K562 (cell line): ENCODE measurements at regions not wholly inside any gene's neighbourhood (a gene's known extent, or its start where the extent isn't known, plus 50 kb on each side); places are given as distances from the start of the nearest gene placed in this dataset.

ENCODE experiments used
- ATAC-seq: fragments of 200-7000 bp; cut with Tn5 transposase; 3 replicates; pipeline ENCODE4 v1.9.1; 2020; ENCODE audit warnings: moderate library complexity
- BruUV-seq: library from RNA; stranded (reverse); fragments of 400-500 nt; replicated peaks from 2 replicates; lab custom pipeline; 2021; lab: Mats Ljungman, UMichigan
- CTCF ChIA-PET: fragments of 300-600 bp; formaldehyde crosslinking; extraction: SDS; loops from one replicate; lab custom pipeline; 2021; ENCODE audit warnings: low intra/inter-chr PET ratio; lab: Yijun Ruan, JAX
- POLR2A ChIA-PET: fragments of 300-600, 350-650 bp; sonication (Branson Sonifier 250); formaldehyde crosslinking; extraction: SDS; loops from one replicate; lab custom pipeline; 2021; ENCODE audit warnings: antibody characterized with exemption, inconsistent platforms; lab: Yijun Ruan, JAX
- DNase-seq, 4 experiments: peaks; one replicate each; pipeline versions ENCODE4 v3.0.0 to v3.0.0-alpha.2; 2011 to 2018; ENCODE audit warnings: low spot score in 3 of 4, mixed read lengths in 3 of 4; ENCODE audit errors: extremely low read depth in 1 of 4
- FAIRE-seq: peaks from 2 replicates; lab custom pipeline; 2011; peaks lifted over from hg19 to GRCh38; lab: Jason Lieb, UNC
- H2AFZ ChIP-seq: 2 replicates; pipeline ENCODE4 v1.6.0; 2011; ENCODE audit warnings: low read depth, low read length, control low read depth, inconsistent platforms
- H3K27ac ChIP-seq: fragments of 200-600 bp; 3 replicates; pipeline ENCODE4 v1.8.0; 2011; ENCODE audit warnings: low read depth, mild to moderate bottlenecking, control low read depth, inconsistent platforms, low read length, moderate library complexity, mixed read lengths; ENCODE audit errors: extremely low read depth
- H3K27me3 ChIP-seq, 2 experiments: fragments of 300-600 bp in 1 of 2; 2 replicates in 1 of 2; 3 replicates in 1 of 2; pipeline versions ENCODE4 v1.6.0 to v1.8.0; 2011; ENCODE audit warnings: inconsistent platforms in 2 of 2, low read length in 2 of 2, mild to moderate bottlenecking in 1 of 2, mixed read lengths in 1 of 2, moderate library complexity in 1 of 2; ENCODE audit not compliant: control insufficient read depth in 2 of 2, insufficient read depth in 2 of 2
- H3K36me3 ChIP-seq: fragments of 300-600 bp; 3 replicates; pipeline ENCODE4 v1.8.0; 2011; ENCODE audit warnings: mild to moderate bottlenecking, low read length, inconsistent platforms; ENCODE audit not compliant: control insufficient read depth, insufficient read depth
- H3K4me1 ChIP-seq, 2 experiments: fragments of 200-600 bp in 1 of 2; replicated peaks in 1 of 2; 2 replicates in 1 of 2; 3 replicates in 1 of 2; pipeline versions ENCODE4 v1.5.1 to v1.8.0; 2011; ENCODE audit warnings: inconsistent platforms in 2 of 2, low read length in 2 of 2, mild to moderate bottlenecking in 1 of 2, mixed read lengths in 1 of 2, moderate library complexity in 1 of 2; ENCODE audit not compliant: control insufficient read depth in 2 of 2, insufficient read depth in 2 of 2
- H3K4me2 ChIP-seq: 2 replicates; pipeline ENCODE4 v1.6.1; 2011; ENCODE audit warnings: low read length, control low read depth, inconsistent platforms, mixed read lengths; ENCODE audit not compliant: insufficient read depth
- H3K4me3 ChIP-seq: fragments of 200-600 bp; sonication (generic), shearing (Covaris generic); 2 replicates; pipeline ENCODE4 v1.5.1; 2016; ENCODE audit warnings: control low read depth, inconsistent platforms
- H3K79me2 ChIP-seq: fragments of 200-600 bp; 3 replicates; pipeline ENCODE4 v1.8.0; 2011; ENCODE audit warnings: low read length, inconsistent platforms; ENCODE audit not compliant: control insufficient read depth, insufficient read depth
- H3K9ac ChIP-seq, 2 experiments: 2 replicates each; pipeline versions ENCODE4 v1.6.0 to v1.6.1; 2011; ENCODE audit warnings: low read depth in 2 of 2, low read length in 2 of 2, control low read depth in 1 of 2, inconsistent platforms in 1 of 2, mild to moderate bottlenecking in 1 of 2, mixed read lengths in 1 of 2; ENCODE audit not compliant: insufficient read depth in 1 of 2
- H3K9me1 ChIP-seq: one replicate; pipeline ENCODE4 v1.6.0; 2011; ENCODE audit warnings: inconsistent platforms, mild to moderate bottlenecking, low read length, moderate library complexity; ENCODE audit not compliant: control insufficient read depth, insufficient read depth
- H3K9me3 ChIP-seq: replicated peaks from 2 replicates; pipeline ENCODE4 v1.5.1; 2011; ENCODE audit warnings: low read depth, low read length, inconsistent platforms; ENCODE audit not compliant: control insufficient read depth, insufficient read depth
- H4K20me1 ChIP-seq: replicated peaks from 2 replicates; pipeline ENCODE4 v1.6.1; 2011; ENCODE audit warnings: low read length, inconsistent platforms, mixed read lengths; ENCODE audit not compliant: control insufficient read depth, insufficient read depth
- ARHGAP35 ChIP-seq: fragments of 450-650 bp; IDR thresholded peaks from 2 replicates; pipeline ENCODE4 v1.6.1; 2018; ENCODE audit not compliant: partially characterized antibody
- BRD4 ChIP-seq: fragments of 200-600 bp; sonication (generic); IDR thresholded peaks from 2 replicates; pipeline ENCODE4 v1.6.1; 2017; ENCODE audit warnings: inconsistent platforms
- CBX1 ChIP-seq: sonication (generic); IDR thresholded peaks from 2 replicates; pipeline ENCODE4 v1.6.1; 2016; ENCODE audit warnings: antibody characterized with exemption, low read depth, mild to moderate bottlenecking
- CC2D1A ChIP-seq: fragments of 450-650 bp; IDR thresholded peaks from 2 replicates; pipeline ENCODE4 v1.6.1; 2017; ENCODE audit warnings: mild to moderate bottlenecking
- EZH2 ChIP-seq: IDR thresholded peaks from 2 replicates; pipeline ENCODE4 v1.6.1; 2012; ENCODE audit warnings: low read depth, mild to moderate bottlenecking, inconsistent platforms, low read length, borderline replicate concordance
- GABPB1 ChIP-seq: sonication (generic); formaldehyde crosslinking; IDR thresholded peaks from 2 replicates; pipeline ENCODE4 v1.8.0; 2022; ENCODE audit warnings: mild to moderate bottlenecking, missing genetic modification reagents
- KLF10 ChIP-seq: fragments of 250-450 bp; sonication (Bioruptor Pico); IDR thresholded peaks from 2 replicates; pipeline ENCODE4 v1.6.1; 2021; ENCODE audit warnings: matching md5 sums
- NFRKB ChIP-seq: fragments of 450-650 bp; IDR thresholded peaks from 2 replicates; pipeline ENCODE4 v1.6.1; 2016; ENCODE audit warnings: low read depth
- NUFIP1 ChIP-seq: fragments of 450-650 bp; IDR thresholded peaks from 2 replicates; pipeline ENCODE4 v1.6.1; 2018; ENCODE audit not compliant: partially characterized antibody
- PHF21A ChIP-seq: fragments of 450-650 bp; IDR thresholded peaks from 2 replicates; pipeline ENCODE4 v1.6.1; 2017; ENCODE audit warnings: low read depth, borderline replicate concordance
- POLR3G ChIP-seq: IDR thresholded peaks from 2 replicates; pipeline ENCODE4 v1.6.1; 2011; ENCODE audit not compliant: insufficient read length, insufficient replicate concordance; ENCODE audit errors: extremely low read depth
- SAFB2 ChIP-seq: fragments of 200-400 bp; formaldehyde crosslinking; IDR thresholded peaks from 2 replicates; pipeline ENCODE4 v1.6.1; 2018; ENCODE audit warnings: borderline replicate concordance, low read length, low read depth, moderate library complexity; ENCODE audit not compliant: severe bottlenecking
- SIN3B ChIP-seq: fragments of 450-650 bp; IDR thresholded peaks from 2 replicates; pipeline ENCODE4 v1.6.1; 2017; ENCODE audit warnings: low read depth, mild to moderate bottlenecking, moderate library complexity
- TCF3 ChIP-seq: sonication (generic); formaldehyde crosslinking; IDR thresholded peaks from 2 replicates; pipeline ENCODE4 v1.4.0; 2020; ENCODE audit warnings: mild to moderate bottlenecking, missing genetic modification reagents
- ZNF589 ChIP-seq: fragments of 200-800 bp; sonication (Bioruptor generic); IDR thresholded peaks from 2 replicates; pipeline ENCODE4 v1.6.1; 2016; ENCODE audit warnings: low read depth, missing genetic modification characterization, missing compliant biosample characterization
- ZZZ3 ChIP-seq: fragments of 450-650 bp; IDR thresholded peaks from 2 replicates; pipeline ENCODE4 v1.6.1; 2016; ENCODE audit warnings: antibody characterized with exemption, mild to moderate bottlenecking, moderate library complexity
- WGBS: fragments of 100-300 bp; shearing (Covaris generic); methylation state at CpG from one replicate; pipeline ENCODE4 v1.1.6; 2016; ENCODE audit warnings: low coverage, mixed read lengths; ENCODE audit not compliant: insufficient coverage; ENCODE audit errors: missing lambda C conversion rate; 5-methylcytosine and 5-hydroxymethylcytosine counted together
- in situ Hi-C: fragments of 300-500 bp; cut with MboI; formaldehyde crosslinking; loops from 4 replicates; pipeline ENCODE4 v1.15.0; 2018; ENCODE audit warnings: inconsistent platforms, mixed read lengths
- intact Hi-C: fragments of 100-400 bp; cut with micrococcal nuclease; formaldehyde crosslinking; loops from 2 replicates; pipeline ENCODE4 v1.14.2; 2022
- TF ChIP-seq, protein P1 (sequence below): sonication (generic); formaldehyde crosslinking; IDR thresholded peaks from 2 replicates; pipeline ENCODE4 v1.8.0; 2022; ENCODE audit warnings: mild to moderate bottlenecking, missing genetic modification reagents
- TF ChIP-seq, protein P2 (sequence below): fragments of 250-450 bp; sonication (Bioruptor Pico); IDR thresholded peaks from 2 replicates; pipeline ENCODE4 v1.5.0; 2020; ENCODE audit warnings: mild to moderate bottlenecking, borderline replicate concordance

DNA sequence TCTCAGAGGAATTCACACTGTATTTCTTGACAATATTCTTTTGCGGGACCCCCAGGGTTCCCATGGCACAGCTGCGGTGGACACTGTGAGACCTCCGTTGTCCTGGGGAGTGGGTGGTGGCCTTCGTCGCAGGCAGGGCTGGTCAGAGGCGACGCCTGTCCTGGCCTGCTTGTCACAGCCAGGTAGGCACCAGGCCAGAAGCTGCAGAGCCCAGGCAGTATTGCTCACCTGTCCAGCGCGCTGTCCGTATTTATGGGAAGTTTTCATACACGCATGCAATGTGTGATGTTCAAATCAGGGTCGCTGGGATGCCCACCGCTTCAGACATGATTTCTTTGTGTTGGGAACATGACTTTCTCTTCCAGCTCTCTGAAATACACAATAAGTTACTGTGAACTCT lies 126.6 kb downstream of the RTP5 start (continued):
- no peak for TF ChIP-seq SIN3B

DNA sequence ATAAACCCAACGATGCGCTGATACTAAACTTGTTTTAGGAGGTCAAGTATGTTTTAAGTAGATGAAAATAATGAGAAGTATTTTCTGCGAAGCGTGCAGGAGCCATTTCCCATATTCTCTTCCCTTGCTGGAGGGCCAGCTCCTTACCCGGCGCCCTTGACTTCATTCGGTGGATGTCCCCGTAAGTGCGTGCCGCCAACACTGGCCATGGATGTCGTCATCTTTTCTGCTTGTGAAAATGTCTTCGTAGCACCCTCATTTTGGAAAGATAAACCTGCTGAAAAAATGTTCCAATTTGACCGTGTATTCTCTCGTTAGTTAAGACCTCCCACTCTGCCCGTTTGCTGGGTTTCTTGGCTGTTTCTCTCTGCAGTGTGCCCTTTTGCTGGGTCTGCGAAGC lies 127.5 kb downstream of the RTP5 start:
- Histone ChIP-seq H3K9me1 (no peaks in the 10 kb centered on the region), H3K36me3 (no peaks in the 10 kb centered on the region), H4K20me1 (no peaks in the 10 kb centered on the region), H3K27ac (no peak overlapping the region), H3K4me3 (no peak overlapping the region), H3K9me3 (no peaks in the 10 kb centered on the region), H3K27me3 (peaks cover 19 to 68% of the 10 kb centered on the region in 2 experiments), H2AFZ (no peak overlapping the region), H3K4me2 (no peak overlapping the region), H3K9ac (no peak overlapping the region), H3K79me2 (no peaks in the 10 kb centered on the region), H3K4me1 (peaks cover 0 to 3% of the 10 kb centered on the region in 2 experiments; a peak in 1 of 5 replicates)
- POLR2A ChIA-PET: interaction anchor here (0.6 to 0.7 kb wide), 2 partner anchors 22 to 24 kb away, joined by 3 to 4 read pairs; no protein-coding TSS in a partner anchor
- FAIRE-seq (no peak), ATAC-seq (no peak), DNase-seq (no peak)
- in situ Hi-C loops (no loop called here), intact Hi-C loops (no loop called here)
- TF ChIP-seq NFRKB: no peak
- no peak for TF ChIP-seq CC2D1A
- TF ChIP-seq PHF21A: no peak
- no peak for TF ChIP-seq BRD4
- TF ChIP-seq ZZZ3: no peak
- no peak for TF ChIP-seq NUFIP1
- no peak for TF ChIP-seq EZH2
- TF ChIP-seq GABPB1 (CRISPR knock-in tag): no peak
- TF ChIP-seq SAFB2: no peak
- TF ChIP-seq TCF3 (CRISPR knock-in tag): no peak
- TF ChIP-seq POLR3G: no peak
- TF ChIP-seq CBX1: no peak
- no peak for TF ChIP-seq ZNF589
- TF ChIP-seq, protein P1, sequence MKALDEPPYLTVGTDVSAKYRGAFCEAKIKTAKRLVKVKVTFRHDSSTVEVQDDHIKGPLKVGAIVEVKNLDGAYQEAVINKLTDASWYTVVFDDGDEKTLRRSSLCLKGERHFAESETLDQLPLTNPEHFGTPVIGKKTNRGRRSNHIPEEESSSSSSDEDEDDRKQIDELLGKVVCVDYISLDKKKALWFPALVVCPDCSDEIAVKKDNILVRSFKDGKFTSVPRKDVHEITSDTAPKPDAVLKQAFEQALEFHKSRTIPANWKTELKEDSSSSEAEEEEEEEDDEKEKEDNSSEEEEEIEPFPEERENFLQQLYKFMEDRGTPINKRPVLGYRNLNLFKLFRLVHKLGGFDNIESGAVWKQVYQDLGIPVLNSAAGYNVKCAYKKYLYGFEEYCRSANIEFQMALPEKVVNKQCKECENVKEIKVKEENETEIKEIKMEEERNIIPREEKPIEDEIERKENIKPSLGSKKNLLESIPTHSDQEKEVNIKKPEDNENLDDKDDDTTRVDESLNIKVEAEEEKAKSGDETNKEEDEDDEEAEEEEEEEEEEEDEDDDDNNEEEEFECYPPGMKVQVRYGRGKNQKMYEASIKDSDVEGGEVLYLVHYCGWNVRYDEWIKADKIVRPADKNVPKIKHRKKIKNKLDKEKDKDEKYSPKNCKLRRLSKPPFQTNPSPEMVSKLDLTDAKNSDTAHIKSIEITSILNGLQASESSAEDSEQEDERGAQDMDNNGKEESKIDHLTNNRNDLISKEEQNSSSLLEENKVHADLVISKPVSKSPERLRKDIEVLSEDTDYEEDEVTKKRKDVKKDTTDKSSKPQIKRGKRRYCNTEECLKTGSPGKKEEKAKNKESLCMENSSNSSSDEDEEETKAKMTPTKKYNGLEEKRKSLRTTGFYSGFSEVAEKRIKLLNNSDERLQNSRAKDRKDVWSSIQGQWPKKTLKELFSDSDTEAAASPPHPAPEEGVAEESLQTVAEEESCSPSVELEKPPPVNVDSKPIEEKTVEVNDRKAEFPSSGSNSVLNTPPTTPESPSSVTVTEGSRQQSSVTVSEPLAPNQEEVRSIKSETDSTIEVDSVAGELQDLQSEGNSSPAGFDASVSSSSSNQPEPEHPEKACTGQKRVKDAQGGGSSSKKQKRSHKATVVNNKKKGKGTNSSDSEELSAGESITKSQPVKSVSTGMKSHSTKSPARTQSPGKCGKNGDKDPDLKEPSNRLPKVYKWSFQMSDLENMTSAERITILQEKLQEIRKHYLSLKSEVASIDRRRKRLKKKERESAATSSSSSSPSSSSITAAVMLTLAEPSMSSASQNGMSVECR (CRISPR knock-in tag): no peak
- TF ChIP-seq KLF10: no peak
- TF ChIP-seq ARHGAP35: no peak
- TF ChIP-seq, protein P2, sequence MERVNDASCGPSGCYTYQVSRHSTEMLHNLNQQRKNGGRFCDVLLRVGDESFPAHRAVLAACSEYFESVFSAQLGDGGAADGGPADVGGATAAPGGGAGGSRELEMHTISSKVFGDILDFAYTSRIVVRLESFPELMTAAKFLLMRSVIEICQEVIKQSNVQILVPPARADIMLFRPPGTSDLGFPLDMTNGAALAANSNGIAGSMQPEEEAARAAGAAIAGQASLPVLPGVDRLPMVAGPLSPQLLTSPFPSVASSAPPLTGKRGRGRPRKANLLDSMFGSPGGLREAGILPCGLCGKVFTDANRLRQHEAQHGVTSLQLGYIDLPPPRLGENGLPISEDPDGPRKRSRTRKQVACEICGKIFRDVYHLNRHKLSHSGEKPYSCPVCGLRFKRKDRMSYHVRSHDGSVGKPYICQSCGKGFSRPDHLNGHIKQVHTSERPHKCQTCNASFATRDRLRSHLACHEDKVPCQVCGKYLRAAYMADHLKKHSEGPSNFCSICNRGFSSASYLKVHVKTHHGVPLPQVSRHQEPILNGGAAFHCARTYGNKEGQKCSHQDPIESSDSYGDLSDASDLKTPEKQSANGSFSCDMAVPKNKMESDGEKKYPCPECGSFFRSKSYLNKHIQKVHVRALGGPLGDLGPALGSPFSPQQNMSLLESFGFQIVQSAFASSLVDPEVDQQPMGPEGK (CRISPR knock-in tag): no peak
- WGBS: 21% methylated on average over 16 of the region's 16 CpGs
- BruUV-seq: no TSS peak
- CTCF ChIA-PET: no interaction called here
